ENCODE measurements at regions not wholly inside any gene's neighbourhood (a gene's known extent, or its start where the extent isn't known, plus 50 kb on each side); places are given as distances from the start of the nearest gene placed in this dataset.

DNA sequence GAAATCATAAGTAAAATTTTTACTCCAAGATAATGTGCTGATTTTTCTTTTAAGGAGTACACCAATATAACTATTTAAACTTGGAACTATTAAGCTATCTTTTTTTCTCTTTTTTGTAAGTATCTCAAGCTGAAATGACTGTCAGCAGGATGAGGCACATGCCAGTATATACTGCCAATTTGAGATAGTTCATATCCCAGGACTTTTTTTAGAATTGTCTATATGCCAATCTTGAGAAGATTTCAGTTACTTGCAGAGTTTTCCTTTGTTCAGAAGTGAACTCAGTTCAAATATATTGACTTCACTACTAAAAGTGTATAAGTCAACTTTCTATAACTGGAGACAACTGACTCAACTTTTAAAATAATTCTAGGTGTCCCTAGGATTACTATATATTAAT lies 181.7 kb upstream of the ZNF717 start:
- Histone ChIP-seq H3K36me3 (replicated peaks in 1 of 2) (no peaks in the 10 kb centered on the region), H3K4me3 (no peak overlapping the region), H3K27me3 (no peaks in the 10 kb centered on the region), H3K4me1 (replicated peaks in 1 of 2) (no peaks in the 10 kb centered on the region), H3K9me3 (replicated peaks in 1 of 3) (no peaks in the 10 kb centered on the region), H3K27ac (no peak overlapping the region)
- no peak for DNase-seq
- no peak for TF ChIP-seq CTCF (IDR thresholded peaks at IDR 0.05)
- TF ChIP-seq POLR2A (IDR thresholded peaks at IDR 0.05), result no peak
- intact Hi-C loops (cut with DNase I), result no loop called here

DNA sequence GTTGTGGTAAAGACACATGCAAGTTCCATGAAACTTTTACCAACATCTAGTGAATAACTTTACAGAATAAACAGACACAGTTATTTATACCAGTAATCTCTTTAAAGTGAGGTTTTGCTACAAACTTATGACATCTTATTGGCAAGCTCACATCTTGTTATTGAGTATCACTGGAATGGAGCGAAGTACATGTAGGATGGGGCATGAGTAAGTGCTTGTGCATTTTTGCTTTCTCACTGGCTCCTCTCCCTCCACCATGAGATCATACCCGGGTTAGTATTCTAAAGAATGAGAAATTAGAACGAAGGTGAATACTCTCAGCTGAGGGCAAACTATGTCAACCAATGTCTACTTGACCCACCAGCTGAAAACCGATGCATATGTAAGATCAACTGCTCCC lies 193.3 kb upstream of the ZNF717 start:
- 66 to 81% (median 75%) methylated on average over 4 of the region's 4 CpGs for WGBS, 4 donors

GRCh38 chr3:75981401-75981800 lies 196.1 kb upstream of the ZNF717 start:
- intact Hi-C loops (cut with DNase I), result no loop called here
- Histone ChIP-seq H3K27me3 (no peaks in the 10 kb centered on the region), H3K4me1 (replicated peaks in 1 of 2) (no peaks in the 10 kb centered on the region), H3K4me3 (no peak overlapping the region), H3K36me3 (replicated peaks in 1 of 2) (no peaks in the 10 kb centered on the region), H3K27ac (no peak overlapping the region), H3K9me3 (replicated peaks in 1 of 3) (no peaks in the 10 kb centered on the region)
- 56 to 69% (median 60%) methylated on average over 1 of the region's 1 CpG for WGBS, 4 donors
- TF ChIP-seq POLR2A (IDR thresholded peaks at IDR 0.05) (no peak), CTCF (IDR thresholded peaks at IDR 0.05) (no peak)
- no peak for DNase-seq

More for the DNA sequence above, 193.3 kb upstream of the ZNF717 start:
- H3K27ac ChIP-seq, result no peak overlapping the region
- TF ChIP-seq POLR2A (IDR thresholded peaks at IDR 0.05), result no peak
- TF ChIP-seq CTCF (IDR thresholded peaks at IDR 0.05), result no peak
- intact Hi-C loops (cut with DNase I), result no loop called here
- DNase-seq, result no peak
- no peaks in the 10 kb centered on the region for H3K36me3 ChIP-seq (replicated peaks in 1 of 2)
- H3K9me3 ChIP-seq (replicated peaks in 1 of 3), result no peaks in the 10 kb centered on the region
- no peak overlapping the region for H3K4me3 ChIP-seq
- no peaks in the 10 kb centered on the region for H3K4me1 ChIP-seq (replicated peaks in 1 of 2)
- H3K27me3 ChIP-seq, result no peaks in the 10 kb centered on the region

DNA sequence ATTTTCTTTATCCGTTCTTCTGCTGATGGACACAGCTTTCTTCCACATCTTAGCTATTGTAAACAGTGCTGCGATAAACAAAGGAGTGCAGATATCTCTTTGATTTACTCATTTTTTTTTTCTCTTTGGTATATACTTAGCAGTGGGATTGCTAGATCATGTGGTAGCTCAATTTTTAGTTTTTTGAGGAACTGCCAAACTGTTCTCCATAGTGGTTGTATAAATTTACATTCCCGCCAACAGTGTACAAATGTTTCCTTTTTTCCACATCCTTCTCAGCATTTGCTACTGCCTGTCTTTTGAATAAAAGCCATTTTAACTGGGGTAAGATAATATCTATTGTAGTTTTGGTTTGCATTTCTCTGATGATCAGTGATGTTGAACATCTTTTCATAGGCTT lies 196.8 kb upstream of the ZNF717 start:
- DNase-seq, result no peak
- WGBS, 4 donors, result 77 to 90% (median 84%) methylated on average over 3 of the region's 3 CpGs
- H3K9me3 ChIP-seq (replicated peaks in 1 of 3), result no peaks in the 10 kb centered on the region
- no peaks in the 10 kb centered on the region for H3K27me3 ChIP-seq
- H3K36me3 ChIP-seq (replicated peaks in 1 of 2), result no peaks in the 10 kb centered on the region
- no peaks in the 10 kb centered on the region for H3K4me1 ChIP-seq (replicated peaks in 1 of 2)
- H3K27ac ChIP-seq, result no peak overlapping the region
- intact Hi-C loops (cut with DNase I), result no loop called here
- H3K4me3 ChIP-seq, result no peak overlapping the region
- TF ChIP-seq POLR2A (IDR thresholded peaks at IDR 0.05) (no peak), CTCF (IDR thresholded peaks at IDR 0.05) (no peak)
